HG03097 (cell line): ENCODE measurements at regions not wholly inside any gene's neighbourhood (a gene's known extent, or its start where the extent isn't known, plus 50 kb on each side); places are given as distances from the start of the nearest gene placed in this dataset.

Experiments
- ATAC-seq: cut with Tn5 transposase; IDR thresholded peaks from one replicate; pipeline ENCODE4 v1.9.1; 2021; ENCODE audit not compliant: unreplicated experiment, low FRiP score

GRCh38 chr18:39636931-39637330 lies 2071.3 kb upstream of the CELF4 start:
- ATAC-seq, result no peak

GRCh38 chr18:39635966-39636365 lies 2070.4 kb upstream of the CELF4 start:
- no peak for ATAC-seq

- no peak for ATAC-seq
Observed at GRCh38 chr18:39635192-39635591, 2069.6 kb upstream of the CELF4 start.

GRCh38 chr18:39627936-39628335 lies 2062.3 kb upstream of the CELF4 start:
- ATAC-seq, result no peak

GRCh38 chr18:39624961-39625360 lies 2059.4 kb upstream of the CELF4 start:
- no peak for ATAC-seq

- ATAC-seq, result no peak
Observed at GRCh38 chr18:39622431-39622830, 2056.8 kb upstream of the CELF4 start.

GRCh38 chr18:39620551-39621168 lies 2055.1 kb upstream of the CELF4 start:
- ATAC-seq, result no peak

- no peak for ATAC-seq
Observed at GRCh38 chr18:39618265-39619003, 2052.8 kb upstream of the CELF4 start.

GRCh38 chr18:39611381-39612100 lies 2045.9 kb upstream of the CELF4 start:
- ATAC-seq, result no peak

- ATAC-seq, result no peak
Observed at GRCh38 chr18:39607034-39607433, 2041.4 kb upstream of the CELF4 start.

- no peak for ATAC-seq
Observed at GRCh38 chr18:39604836-39605235, 2039.2 kb upstream of the CELF4 start.

- ATAC-seq, result no peak
Observed at GRCh38 chr18:39602131-39602530, 2036.5 kb upstream of the CELF4 start.

GRCh38 chr18:39600894-39601293 lies 2035.3 kb upstream of the CELF4 start:
- ATAC-seq, result no peak

- no peak for ATAC-seq
Observed at GRCh38 chr18:39599251-39599650, 2033.7 kb upstream of the CELF4 start.

- ATAC-seq, result no peak
Observed at GRCh38 chr18:39596891-39597290, 2031.3 kb upstream of the CELF4 start.

GRCh38 chr18:39596221-39596620 lies 2030.6 kb upstream of the CELF4 start:
- ATAC-seq, result no peak

GRCh38 chr18:39594206-39594605 lies 2028.6 kb upstream of the CELF4 start:
- no peak for ATAC-seq

GRCh38 chr18:39591649-39592048 lies 2026.1 kb upstream of the CELF4 start:
- no peak for ATAC-seq

GRCh38 chr18:39589496-39589895 lies 2023.9 kb upstream of the CELF4 start:
- ATAC-seq, result no peak

GRCh38 chr18:39587586-39587985 lies 2022.0 kb upstream of the CELF4 start:
- ATAC-seq, result no peak

- no peak for ATAC-seq
Observed at GRCh38 chr18:39586741-39587140, 2021.1 kb upstream of the CELF4 start.

GRCh38 chr18:39574897-39575296 lies 2009.3 kb upstream of the CELF4 start:
- no peak for ATAC-seq
